PC-9 (cell line): ENCODE measurements at regions not wholly inside any gene's neighbourhood (a gene's known extent, or its start where the extent isn't known, plus 50 kb on each side); places are given as distances from the start of the nearest gene placed in this dataset.

Source experiments
- CTCF ChIP-seq: fragments of 200-600 bp; sonication (generic); conservative IDR thresholded peaks from 2 replicates; pipeline ENCODE4 v1.6.1; 2017; ENCODE audit warnings: mixed run types, antibody characterized with exemption, mild to moderate bottlenecking, moderate library complexity
- EZH2 ChIP-seq: fragments of 200-600 bp; sonication (generic); IDR thresholded peaks from 2 replicates; pipeline ENCODE4 v1.8.0; 2017; ENCODE audit warnings: antibody characterized with exemption, low read depth

GRCh38 chrX:129039176-129039575 lies 484.1 kb downstream of the SMARCA1 start:
- TF ChIP-seq CTCF (no peak), EZH2 (no peak)
